HG02885 (cell line): ENCODE measurements at regions not wholly inside any gene's neighbourhood (a gene's known extent, or its start where the extent isn't known, plus 50 kb on each side); places are given as distances from the start of the nearest gene placed in this dataset.
"Not testable (repeated sequence)": the region's sequence is repeated elsewhere in the genome, so short reads cannot be mapped to it uniquely, and the experiment has no call there.

ENCODE experiments used
- ATAC-seq: cut with Tn5 transposase; IDR thresholded peaks from one replicate; pipeline ENCODE4 v1.9.1; 2021; ENCODE audit warnings: mild to moderate bottlenecking; ENCODE audit not compliant: unreplicated experiment, poor library complexity

DNA sequence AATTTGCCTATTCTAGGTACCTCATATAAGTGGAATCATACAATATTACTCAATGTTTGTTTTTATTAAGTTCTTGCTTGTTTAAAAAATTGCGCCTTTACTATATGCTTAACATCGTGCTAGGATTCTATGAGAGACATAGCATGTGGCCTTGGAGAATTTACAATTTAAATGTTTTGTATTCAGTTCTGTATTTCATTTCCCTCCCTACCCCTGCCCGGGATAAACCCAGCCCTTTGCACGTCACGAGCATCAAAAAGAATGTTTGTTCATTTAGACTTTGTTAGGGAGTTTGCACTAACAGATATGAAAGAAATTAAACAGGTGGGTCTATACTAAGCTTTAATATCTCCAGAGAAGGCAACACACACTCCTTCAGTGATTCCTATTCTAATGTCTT lies 75.7 kb downstream of the C18orf54 start:
- ATAC-seq: no peak

DNA sequence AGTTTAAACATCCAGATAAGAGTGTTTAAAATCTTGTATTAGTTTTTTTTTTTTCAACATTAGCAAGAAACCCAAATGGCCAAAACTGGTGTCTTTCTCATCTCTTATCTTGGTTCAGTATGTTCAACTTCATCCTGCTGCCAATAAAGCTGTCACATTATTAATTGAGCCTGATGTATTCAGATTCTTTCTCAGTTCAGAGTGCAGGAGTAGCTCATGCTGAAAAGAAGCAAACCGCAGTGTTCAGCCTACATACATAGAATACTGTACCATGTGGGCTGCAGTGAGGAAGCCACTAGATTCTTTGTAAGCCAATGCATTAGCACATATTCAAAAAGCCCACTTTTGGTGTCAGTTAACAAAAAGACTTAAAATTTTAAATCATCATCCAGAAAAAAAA lies 76.2 kb downstream of the C18orf54 start:
- ATAC-seq: no peak

DNA sequence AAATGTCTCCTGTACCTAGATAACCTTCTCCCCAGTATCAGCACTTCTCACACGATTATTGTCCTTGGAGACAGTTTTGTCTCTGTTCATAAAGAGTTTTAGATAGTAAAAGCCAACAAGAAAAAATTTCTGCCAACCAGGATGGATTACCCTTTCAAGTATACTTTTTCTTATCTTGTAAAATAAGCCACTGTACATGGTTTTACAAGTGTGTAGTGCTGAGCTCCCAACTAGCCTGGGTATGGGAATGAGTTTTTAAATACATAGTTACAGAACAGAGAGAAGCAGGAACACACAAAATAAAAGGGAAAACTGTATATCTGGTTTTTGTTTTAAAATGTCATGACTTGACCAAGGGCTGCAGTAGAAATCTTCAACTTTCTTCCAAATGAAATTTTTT lies 76.7 kb downstream of the C18orf54 start:
- no peak for ATAC-seq

DNA sequence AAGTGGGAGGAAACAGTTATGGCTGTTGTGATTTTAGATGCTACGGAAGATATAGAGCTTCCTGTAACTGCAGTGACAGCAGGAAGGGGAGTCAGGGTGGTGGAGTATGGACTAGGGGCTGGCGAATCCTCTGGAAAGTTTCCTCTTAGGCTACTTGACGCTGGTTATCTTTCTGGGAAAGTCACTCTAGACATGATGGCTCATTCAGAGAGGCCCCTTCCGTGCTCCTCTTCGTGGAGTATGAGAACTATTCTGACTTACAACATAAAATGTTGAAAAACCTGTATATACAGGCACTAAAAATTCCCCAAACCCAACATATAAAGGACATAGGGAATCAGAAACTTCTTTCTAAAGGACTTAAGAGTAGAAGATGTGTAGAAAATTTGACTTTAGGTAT lies 78.8 kb downstream of the C18orf54 start:
- no peak for ATAC-seq

DNA sequence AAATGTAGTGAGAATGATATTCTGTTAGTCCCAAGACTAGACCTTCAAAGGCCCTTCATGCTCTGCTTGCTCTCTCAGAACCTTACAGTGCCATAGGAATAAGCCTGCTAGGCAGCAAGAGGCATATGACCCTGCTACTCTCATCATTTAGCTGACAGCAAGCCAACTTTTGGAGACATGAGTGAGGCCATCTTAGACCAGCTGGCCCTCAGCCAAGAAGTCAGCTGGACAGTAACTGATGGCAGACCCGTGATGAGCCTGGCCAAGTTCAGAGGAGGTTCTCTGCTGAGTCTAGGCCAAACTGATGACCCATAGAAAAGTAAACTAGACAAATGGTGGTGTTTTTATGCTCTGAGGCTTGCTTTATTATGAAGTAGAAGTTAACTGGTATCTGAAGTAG lies 82.6 kb downstream of the C18orf54 start:
- ATAC-seq: no peak

DNA sequence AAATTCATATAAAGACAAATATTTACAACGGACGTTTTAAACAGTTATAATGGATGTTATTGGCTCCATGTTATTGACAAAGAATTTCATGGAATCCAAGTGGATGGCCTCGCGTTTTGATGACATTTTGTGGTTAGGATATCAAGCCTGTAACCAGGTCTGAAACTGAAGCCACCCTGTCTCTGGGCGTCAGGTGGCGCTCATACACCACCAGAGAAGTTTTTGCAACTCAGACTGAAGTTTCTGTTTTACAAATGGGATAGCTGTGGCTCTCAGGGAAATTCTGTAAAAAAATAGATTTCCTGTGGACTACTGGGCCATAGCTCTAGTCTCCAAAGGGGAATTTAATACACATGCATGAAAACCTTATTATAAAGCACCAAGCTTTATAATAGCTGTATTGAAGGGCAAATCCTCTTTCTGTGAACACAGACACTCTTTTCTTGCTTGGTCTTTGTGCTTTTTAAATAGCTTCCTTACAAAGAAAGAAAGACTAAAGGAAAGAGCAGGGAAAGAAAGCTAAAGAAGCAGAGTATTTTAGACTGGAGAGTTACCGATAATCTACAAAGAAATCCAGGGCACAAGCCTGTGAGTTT lies 86.7 kb downstream of the C18orf54 start:
- peak; percentile 92 for ATAC-seq

DNA sequence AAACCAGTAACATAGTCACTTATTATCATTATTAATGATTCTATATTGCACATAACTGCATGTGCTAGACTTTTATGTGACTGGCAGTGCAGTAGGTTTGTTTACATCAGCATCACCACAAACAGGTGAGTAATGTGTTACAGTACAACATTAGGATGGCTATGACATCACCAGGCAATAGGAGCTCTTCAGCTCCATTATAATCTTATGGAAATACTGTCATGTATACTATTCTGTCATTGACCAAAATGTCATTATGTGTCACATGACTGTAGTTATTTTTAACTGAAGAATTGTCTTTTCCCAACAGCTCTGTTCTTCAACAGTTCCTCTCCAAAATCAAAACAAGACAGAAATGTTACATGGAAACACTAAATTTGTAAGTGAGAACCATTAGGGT lies 96.3 kb downstream of the C18orf54 start:
- no peak for ATAC-seq

DNA sequence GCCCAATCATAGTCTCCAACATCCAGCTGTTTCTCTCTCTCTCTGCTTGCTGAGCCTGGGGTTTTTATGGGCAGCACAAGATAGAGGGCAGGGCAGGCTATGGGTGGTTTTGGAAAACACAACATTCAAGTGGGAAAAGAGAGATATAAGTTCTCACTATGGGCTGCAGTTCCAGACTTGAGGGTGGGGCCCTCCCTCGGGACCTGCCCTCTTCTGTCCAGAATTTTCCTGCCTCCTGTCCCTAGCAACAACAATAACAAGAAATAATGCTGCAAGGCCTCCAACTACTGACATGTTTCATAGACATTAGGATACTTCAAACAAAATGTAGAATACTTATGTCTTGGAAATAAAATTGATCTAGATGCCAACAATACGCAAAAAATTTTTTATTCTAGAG lies 107.8 kb downstream of the C18orf54 start:
- no peak for ATAC-seq

DNA sequence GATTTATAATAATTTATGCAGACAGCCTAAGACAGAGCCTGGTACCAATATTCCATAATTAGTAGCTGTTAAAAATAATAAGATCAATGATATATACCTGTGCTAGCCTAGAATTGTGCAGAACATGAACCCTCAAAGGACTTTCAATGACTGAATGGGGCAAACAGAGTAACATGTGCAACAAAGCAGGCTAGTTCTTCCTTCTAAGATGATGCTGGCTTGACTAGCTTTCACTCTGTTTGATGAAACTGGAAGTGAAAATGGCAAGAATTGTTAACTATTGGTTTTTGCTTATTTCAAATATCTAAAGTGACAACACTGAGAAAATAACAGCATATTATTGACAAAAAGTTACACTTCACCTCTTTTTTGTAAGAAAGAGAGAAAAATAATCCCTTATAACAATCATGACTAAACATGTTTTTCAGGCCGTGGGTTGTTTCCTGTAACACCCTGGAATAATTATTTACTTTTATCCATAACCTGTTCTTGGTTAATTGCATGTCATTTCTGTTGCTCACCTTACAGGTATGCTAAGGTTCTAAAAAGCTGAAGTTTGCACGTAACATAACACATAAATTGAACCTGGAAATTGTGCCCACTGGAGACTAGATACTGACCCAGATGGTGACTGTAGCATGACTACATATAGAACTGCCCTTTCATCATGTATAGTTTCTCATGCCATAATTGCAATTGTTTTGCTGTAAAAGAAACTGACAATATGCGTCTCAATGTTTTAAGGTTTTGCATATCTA lies 108.7 kb downstream of the C18orf54 start:
- ATAC-seq: no peak

DNA sequence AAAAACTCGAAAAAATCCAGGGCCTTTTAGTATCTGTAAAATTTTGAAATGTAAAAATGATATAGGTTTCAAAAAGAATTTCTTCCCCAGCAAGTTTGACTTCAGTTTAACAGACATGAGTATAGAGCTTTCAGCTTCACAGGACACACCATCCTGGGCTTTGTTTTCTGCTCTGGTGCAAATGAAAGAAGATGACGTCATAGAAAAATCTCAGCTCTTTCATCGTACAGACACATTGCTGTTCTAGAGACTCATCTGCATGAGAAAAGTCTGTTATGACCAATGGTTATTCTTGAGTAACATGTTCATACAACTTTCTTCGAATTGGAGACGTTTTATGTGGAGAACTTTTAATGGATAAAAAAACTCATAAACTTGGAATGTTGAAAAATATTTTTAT lies 111.7 kb upstream of the DYNAP start:
- ATAC-seq: no peak

DNA sequence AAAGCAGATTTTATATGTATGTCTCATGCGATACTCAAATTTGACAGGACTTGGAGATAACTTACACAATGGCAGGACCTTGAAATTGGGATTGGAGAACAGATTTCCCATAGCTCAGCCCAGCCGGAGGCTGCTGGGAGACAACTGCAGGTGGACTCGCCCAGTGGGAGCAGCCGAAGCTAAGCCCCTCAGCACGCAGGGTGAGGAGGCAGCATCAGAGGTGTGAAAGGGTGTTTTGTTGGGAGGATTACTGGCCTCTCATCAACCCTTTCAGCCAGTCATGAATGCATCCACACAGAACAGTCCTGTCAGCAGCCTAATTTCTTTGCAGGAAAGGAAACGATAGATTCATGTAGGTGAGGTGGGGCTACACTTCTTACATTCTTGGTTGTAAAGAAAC lies 110.4 kb upstream of the DYNAP start:
- ATAC-seq: no peak

DNA sequence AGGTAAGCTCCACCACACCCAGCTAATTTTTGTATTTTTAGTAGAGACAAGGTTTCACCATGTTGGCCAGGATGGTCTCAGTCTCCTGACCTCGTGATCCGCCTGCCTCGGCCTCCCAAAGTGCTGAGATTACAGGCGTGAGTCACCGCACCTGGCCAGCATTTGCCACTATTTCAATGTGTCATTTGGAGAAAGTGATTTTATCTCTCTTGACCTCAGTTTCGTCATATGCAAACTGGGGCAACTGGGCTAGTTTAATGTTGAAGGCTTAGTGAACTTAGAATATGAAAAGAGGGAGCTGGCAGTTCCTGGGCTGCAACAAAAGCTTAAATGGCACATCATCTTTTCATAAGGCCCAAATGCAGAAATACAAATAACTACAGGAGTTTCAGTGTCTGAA lies 88.6 kb upstream of the DYNAP start:
- ATAC-seq: not testable (repeated sequence)

DNA sequence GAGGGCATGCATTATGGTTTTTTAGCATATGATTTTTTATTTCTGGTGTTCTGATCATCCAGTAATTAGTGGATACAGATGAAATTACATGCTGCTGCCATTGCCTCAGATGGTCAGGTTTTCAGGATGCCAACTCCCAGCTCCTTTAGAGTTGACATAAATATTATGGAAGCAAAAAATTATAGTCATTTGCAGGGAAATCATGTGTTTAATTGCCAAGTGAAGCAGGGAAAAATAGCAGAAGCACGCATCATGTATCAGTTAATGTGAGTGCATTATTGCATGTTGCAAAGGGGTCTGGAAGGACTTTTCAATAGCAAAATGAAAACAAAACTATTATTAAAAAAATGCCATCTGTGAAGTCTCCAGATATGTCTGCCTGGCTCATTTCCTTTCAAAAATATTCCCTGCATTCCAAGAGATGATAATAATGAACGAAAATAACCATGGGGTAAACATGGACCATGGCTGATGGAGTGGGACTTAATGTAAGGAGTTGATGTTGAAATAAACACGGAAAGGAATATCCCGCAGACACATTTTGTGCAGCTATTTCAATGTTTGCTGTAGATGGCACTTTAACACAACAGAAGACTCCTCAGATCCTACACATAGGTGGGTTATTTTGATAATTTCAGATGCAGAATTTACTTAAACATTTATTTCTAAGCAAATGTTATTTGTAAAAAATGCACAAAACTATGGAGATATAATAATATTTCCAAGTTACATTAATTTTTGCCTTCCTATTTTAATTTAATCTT lies 87.7 kb upstream of the DYNAP start:
- ATAC-seq: no peak

DNA sequence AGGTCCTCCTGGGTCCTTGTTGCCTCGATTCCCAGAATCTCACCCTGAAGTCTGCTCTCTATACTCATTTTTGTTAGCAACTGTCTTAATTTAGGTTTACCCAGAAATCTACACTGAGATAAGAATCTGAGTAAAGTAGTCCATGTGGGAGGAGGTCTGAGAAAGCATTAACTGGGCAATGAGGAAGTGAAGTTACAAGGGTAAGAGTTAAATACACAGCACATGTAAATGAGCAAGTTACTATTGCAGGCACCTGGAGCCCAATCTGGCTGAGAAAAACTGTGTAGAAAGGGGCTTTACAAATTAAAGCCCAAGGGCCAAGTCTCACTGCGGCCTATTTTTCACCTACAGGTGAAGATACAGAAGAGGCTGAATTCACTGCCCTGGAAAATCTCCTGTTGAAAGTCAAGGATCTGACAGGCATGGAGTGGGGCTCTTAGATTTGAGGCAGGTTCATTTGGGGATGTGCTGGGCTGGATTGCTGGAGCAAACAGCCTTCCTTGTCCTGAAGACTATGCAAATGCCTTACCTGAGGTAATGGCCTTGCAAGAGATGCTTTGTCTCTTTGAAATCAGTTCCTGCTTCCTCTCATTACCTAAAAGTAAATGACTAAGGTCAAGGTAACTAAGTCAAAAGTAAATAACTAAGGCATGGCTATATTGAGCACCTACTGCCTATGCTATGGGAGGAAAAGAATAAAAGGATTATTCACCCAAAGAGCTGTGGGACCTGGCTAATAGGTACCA lies 84.4 kb upstream of the DYNAP start:
- peak; percentile 71 for ATAC-seq

DNA sequence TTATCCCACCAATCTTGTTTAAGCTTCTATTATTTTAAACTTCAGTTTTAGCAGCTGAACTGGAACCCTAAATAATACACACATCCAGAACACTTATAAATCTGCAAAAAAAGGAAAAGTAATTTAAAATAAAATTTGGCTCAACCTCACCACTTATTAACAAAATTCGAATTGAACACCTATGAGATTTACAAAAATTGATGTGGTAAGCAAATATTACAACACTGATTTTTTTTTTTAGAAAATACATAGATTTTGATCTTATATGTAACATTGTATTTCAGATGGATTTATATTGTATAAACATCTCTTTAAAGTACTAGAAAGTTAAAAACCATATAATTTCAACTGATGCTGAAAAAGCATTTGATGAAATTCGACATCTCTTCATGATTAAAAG lies 81.3 kb upstream of the DYNAP start:
- ATAC-seq: no peak

DNA sequence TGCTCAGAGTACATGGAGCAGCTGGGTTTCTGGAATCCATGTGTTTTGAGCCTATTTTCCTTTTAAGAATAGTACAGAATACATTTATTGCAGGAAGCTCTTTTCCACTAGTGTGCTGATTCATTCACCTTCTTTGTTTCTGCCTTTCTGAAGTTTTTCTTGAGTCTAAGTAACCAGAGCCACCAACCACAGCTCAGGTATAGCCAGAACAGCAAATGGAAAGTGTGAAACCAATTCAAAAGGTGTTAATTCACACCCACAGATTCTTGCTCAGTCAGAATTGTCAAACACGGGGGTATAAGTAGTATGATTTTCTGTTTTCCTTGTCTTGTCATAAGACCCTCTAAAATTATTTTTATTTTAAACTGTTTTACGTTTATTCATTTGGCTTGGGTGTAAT lies 75.9 kb upstream of the DYNAP start:
- ATAC-seq: no peak

DNA sequence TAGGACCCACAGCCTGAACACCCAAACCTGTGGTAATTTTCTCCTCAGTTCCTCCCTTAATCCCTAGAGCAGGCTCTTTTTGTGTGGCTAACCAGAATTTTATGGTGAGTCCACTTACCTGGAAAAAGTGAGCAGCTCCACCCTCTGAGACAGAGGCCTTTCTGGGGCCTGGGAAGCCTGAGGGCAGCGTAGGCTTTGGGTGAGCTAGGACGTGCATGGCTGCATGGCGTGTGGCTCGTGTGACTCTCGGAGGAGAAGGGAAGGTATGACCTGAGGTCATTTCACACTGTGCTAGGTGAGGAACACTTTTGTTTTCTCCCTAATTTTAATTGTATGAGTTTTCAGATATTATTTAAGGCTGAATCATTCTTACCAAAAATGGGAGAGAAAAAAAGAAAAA lies 73.5 kb upstream of the DYNAP start:
- ATAC-seq: no peak

DNA sequence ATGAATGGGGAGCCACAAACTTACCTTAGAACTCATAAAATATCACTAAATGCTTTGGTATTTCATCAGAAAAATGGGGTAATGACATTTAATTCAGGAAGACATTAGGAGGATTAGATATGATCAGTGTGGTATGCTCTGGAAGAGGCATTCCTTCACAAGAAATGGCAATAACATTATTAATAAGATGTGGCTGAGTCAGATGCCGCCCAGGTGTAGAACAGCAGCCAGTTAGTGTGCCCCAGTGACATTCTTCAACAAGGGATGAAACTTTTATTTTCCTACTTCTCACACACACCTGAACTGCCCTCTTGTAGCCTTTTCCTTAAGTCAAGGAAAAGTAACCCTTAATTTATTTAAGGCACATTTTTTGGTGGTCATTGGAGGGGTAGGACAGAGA lies 69.2 kb upstream of the DYNAP start:
- ATAC-seq: no peak

DNA sequence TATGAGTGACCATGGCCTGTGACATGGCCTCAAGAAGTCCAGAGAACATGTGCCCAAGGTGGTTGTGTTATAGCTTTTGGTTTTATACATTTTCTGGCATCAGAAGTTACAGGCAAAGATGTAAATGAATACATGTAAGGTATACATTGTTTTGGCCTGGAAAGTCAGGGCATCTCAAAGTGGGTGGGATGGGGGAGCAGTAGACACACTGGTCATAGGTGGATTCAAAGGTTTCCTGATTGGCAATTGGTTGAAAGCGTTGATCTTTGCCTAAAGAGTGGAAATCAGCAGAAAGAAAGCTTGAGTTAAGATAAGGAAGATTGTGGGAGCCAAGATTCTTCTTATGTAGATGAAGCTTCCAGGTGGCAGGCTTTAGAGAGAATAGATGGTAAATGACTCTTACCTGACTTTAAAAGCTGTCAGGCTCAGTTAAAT lies 62.1 kb upstream of the DYNAP start:
- ATAC-seq: no peak

DNA sequence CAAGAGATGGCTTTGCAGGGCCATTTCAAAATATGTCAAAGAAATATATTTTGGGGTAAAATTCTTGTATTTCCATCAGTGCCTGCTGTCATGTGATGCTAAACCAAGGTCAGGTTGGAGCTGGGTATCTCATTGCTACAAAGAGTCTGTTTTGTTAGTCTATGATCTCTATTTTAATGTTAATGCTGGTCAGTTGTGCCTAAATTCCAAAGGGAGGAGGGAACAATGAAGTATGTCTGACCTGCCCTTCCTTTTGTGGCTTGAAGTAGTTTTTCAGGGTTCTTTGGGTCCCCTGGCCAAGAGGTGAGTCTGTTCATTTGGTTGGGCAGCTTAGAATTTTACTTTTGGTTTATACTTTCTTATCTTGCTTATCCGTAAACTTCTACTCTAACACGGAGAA lies 61.6 kb upstream of the DYNAP start:
- ATAC-seq: no peak

DNA sequence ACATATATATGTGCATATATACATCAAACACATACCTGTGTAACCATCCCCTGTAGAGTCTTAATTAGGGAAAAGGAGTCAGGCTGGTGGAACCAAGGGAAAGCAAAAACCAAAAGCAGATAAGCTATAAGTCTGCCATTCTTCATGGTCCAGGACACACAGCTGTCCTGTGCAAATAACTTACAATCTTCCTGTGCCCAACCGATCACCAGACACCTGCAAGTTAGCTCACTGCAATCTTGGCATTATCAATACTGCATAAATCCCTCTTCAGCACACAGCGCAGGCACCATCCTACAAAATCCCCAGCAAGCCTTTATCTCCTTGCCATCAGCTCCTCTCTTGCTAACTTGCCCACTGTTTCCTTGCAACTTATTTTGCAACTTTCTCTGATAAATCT lies 60.8 kb upstream of the DYNAP start:
- no peak for ATAC-seq
